ENCODE measurements at regions not wholly inside any gene's neighbourhood (a gene's known extent, or its start where the extent isn't known, plus 50 kb on each side); places are given as distances from the start of the nearest gene placed in this dataset.

GRCh38 chr6:138037009-138037504 lies 70.2 kb downstream of the PERP start:
- no peak for TF ChIP-seq FOXM1 (IDR thresholded peaks at IDR 0.05; ENCODE audit: borderline replicate concordance, low read depth)
- no peak for TF ChIP-seq TAF1 (IDR thresholded peaks at IDR 0.05; ENCODE audit: low read depth)
- no peak for TF ChIP-seq CREB1 (IDR thresholded peaks at IDR 0.05; ENCODE audit: low read depth)
- no peak for TF ChIP-seq TCF12 (IDR thresholded peaks at IDR 0.05; ENCODE audit: low read depth)

Data from Ishikawa (cell line).